ENCODE measurements at regions not wholly inside any gene's neighbourhood (a gene's known extent, or its start where the extent isn't known, plus 50 kb on each side); places are given as distances from the start of the nearest gene placed in this dataset.

GRCh38 chr1:4511374-4511773, 143.0 kb upstream of the AJAP1 start:
- no peak for DNase-seq

- no peak for DNase-seq
Observed at GRCh38 chr1:4512636-4513035, 141.8 kb upstream of the AJAP1 start.

GRCh38 chr1:4513685-4514084, 140.7 kb upstream of the AJAP1 start:
- DNase-seq: no peak

- no peak for DNase-seq
Observed at GRCh38 chr1:4515727-4516289, 138.6 kb upstream of the AJAP1 start.

- no peak for DNase-seq
Observed at GRCh38 chr1:4516596-4516995, 137.8 kb upstream of the AJAP1 start.

- DNase-seq: no peak
Observed at GRCh38 chr1:4517186-4517954, 137.0 kb upstream of the AJAP1 start.

GRCh38 chr1:4518621-4519020, 135.8 kb upstream of the AJAP1 start:
- DNase-seq: no peak

GRCh38 chr1:4519954-4520353, 134.5 kb upstream of the AJAP1 start:
- no peak for DNase-seq

GRCh38 chr1:4523551-4523950, 130.9 kb upstream of the AJAP1 start:
- no peak for DNase-seq

GRCh38 chr1:4526747-4527146, 127.7 kb upstream of the AJAP1 start:
- no peak for DNase-seq

- peak; percentile 85 for DNase-seq
Observed at GRCh38 chr1:4527819-4528218, 126.6 kb upstream of the AJAP1 start.

- DNase-seq: no peak
Observed at GRCh38 chr1:4528590-4528989, 125.8 kb upstream of the AJAP1 start.

- peak; percentile 23 for DNase-seq
Observed at GRCh38 chr1:4529446-4530165, 124.8 kb upstream of the AJAP1 start.

- no peak for DNase-seq
Observed at GRCh38 chr1:4530166-4530785, 124.1 kb upstream of the AJAP1 start.

- DNase-seq: no peak
Observed at GRCh38 chr1:4531842-4532241, 122.6 kb upstream of the AJAP1 start.

- no peak for DNase-seq
Observed at GRCh38 chr1:4532656-4533055, 121.8 kb upstream of the AJAP1 start.

- no peak for DNase-seq
Observed at GRCh38 chr1:4546911-4547310, 107.5 kb upstream of the AJAP1 start.

GRCh38 chr1:4549930-4550329, 104.5 kb upstream of the AJAP1 start:
- DNase-seq: no peak

GRCh38 chr1:4550941-4551340, 103.5 kb upstream of the AJAP1 start:
- no peak for DNase-seq

GRCh38 chr1:4551706-4552105, 102.7 kb upstream of the AJAP1 start:
- no peak for DNase-seq

- no peak for DNase-seq
Observed at GRCh38 chr1:4553761-4554160, 100.6 kb upstream of the AJAP1 start.

GRCh38 chr1:4554271-4554865, 100.0 kb upstream of the AJAP1 start:
- DNase-seq: no peak

- no peak for DNase-seq
Observed at GRCh38 chr1:4557949-4558348, 96.5 kb upstream of the AJAP1 start.

Data from NCI-H1436 (cell line).